GM04504 (cell line): ENCODE measurements at regions not wholly inside any gene's neighbourhood (a gene's known extent, or its start where the extent isn't known, plus 50 kb on each side); places are given as distances from the start of the nearest gene placed in this dataset.
"Not testable (repeated sequence)": the region's sequence is repeated elsewhere in the genome, so short reads cannot be mapped to it uniquely, and the experiment has no call there.

ENCODE experiments used
- DNase-seq: peaks from one replicate; pipeline ENCODE4 v3.0.0-alpha.2; 2012; ENCODE audit warnings: low read depth

- no peak for DNase-seq
These were observed 76.5 kb downstream of the ARL5B start for GRCh38 chr10:18735711-18736110.

GRCh38 chr10:18737236-18737635 is 78.0 kb downstream of the ARL5B start:
- DNase-seq, result peak; percentile 53

GRCh38 chr10:18737841-18738240 is 78.6 kb downstream of the ARL5B start:
- DNase-seq, result peak; percentile 99

- DNase-seq, result peak; percentile 86
These were observed 79.6 kb downstream of the ARL5B start for GRCh38 chr10:18738835-18739234.

GRCh38 chr10:18743926-18744325 is 84.7 kb downstream of the ARL5B start:
- DNase-seq, result no peak

GRCh38 chr10:18753312-18753895 is 94.2 kb downstream of the ARL5B start:
- DNase-seq, result no peak

- DNase-seq, result no peak
These were observed 100.3 kb downstream of the ARL5B start for GRCh38 chr10:18759575-18759974.

GRCh38 chr10:18760836-18761235 is 101.6 kb downstream of the ARL5B start:
- no peak for DNase-seq

- no peak for DNase-seq
These were observed 108.8 kb downstream of the ARL5B start for GRCh38 chr10:18767981-18768380.

DNA sequence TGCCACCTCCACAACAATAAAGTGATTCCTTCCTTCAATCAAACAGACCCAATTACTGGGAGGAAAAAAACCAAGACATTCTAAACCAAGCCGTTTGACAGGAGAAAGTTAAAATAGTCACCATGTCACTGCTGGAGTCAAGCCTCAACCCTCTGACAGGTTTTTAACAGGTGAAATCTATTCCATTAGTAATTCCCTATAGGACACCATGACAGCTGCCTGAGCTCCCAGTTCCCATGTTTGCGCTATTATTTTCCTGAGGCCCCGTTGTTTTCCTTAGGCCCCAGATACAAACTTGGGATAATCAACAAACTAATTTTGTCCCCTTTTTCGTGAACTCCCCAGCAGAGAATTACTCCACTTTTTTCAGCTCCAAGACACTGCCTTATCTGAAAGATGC is 113.9 kb downstream of the ARL5B start:
- DNase-seq, result no peak

DNA sequence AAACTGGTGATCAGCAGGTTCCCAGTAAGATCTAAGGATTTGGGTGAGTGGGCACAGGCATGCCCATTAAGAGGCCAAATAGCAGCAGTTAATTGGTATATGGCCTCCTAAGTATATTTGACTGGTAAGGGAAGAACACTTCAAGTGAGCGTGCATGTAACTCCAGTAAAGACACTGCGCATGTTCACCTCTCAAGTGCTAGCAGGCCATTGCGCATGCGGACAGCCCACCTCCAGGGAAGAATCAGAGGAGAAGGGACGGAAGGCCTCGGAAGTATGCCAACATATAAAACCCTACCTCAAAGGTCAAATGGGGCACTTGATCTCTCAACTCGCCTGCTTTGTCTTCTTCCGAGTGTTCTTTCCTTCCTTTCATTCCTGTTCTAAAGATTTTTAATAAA is 118.0 kb downstream of the ARL5B start:
- DNase-seq, result no peak

- DNase-seq, result no peak
These were observed 127.2 kb downstream of the ARL5B start for GRCh38 chr10:18786478-18786877.

DNA sequence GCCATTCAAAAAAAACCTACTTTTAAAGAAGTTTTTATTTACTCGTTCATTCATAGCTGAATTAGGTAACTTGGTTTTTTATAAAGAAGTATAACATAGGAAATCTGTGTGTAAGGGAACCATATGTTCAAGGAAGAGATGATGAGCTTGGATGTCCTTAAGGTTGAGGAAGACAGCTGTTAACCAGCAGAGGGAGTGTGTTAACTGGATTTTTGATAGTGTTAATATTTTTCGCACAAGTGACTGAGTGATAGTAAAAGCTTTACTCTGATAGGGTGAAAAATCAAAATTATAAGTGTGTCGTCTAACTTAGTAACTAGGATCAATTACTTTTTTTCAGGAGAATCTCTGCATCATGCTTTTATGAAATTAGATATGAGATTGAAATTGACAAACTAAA is 134.7 kb downstream of the ARL5B start:
- no peak for DNase-seq

DNA sequence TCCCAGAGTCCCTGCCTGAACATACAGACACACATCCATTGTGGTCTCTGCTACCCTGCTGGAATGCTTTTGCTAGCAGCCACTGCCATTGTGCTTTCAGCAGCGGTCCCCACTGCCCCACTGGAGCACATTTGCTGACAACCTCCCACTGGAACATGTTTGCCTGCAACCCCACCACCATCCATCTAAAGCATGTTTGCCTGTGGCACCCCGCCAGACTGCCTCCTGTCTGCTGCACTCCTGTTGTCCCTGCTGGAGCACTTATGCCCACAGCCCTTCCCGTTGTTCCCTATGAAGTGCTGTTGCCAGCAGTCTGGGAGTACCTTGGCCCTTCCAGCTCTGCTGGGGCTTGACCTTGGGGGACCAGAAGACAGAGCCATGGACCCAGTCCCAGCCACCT is 136.3 kb downstream of the ARL5B start:
- no peak for DNase-seq

GRCh38 chr10:18797286-18797685 is 138.1 kb downstream of the ARL5B start:
- DNase-seq, result no peak

DNA sequence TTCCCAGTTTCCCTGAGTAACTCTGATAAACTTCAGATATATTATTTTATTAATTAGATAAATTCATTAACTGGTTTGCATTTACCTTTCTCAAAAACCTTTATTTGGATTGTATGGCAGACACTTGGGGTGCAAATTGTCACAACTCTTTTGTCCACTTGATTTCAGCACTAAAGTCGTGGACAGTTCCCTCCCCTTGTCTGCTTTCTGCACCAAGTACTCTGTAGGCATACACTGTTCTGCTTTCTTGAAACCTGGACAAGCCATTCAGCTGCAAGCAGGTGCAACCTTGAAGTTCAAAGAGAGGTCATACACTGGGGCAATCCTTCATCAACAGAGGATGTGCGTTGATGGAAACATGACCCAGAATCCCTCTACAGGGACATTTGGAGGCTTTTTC is 162.9 kb downstream of the ARL5B start:
- DNase-seq, result no peak

GRCh38 chr10:18829259-18829658 is 170.0 kb downstream of the ARL5B start:
- no peak for DNase-seq

DNA sequence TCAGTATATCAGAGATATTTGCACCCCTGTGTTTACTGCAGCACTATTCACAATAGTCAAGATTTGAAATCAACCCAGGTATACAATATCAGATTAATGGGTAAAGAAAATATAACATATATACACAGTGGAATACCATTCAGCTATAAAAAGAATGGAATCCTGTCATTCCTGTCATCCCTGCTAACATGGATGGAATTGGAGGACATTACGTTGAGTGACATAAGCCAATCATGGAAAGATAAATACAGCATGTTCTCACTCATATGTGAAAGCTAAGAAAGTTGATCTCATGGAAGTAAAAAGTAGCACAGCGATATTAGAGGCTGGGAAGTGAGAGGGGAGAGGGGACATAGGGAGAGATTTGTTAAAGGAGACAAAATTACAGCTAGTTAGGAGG is 171.0 kb downstream of the ARL5B start:
- no peak for DNase-seq

- DNase-seq, result not testable (repeated sequence)
These were observed 192.0 kb upstream of the MALRD1 start for GRCh38 chr10:18856623-18857022.

DNA sequence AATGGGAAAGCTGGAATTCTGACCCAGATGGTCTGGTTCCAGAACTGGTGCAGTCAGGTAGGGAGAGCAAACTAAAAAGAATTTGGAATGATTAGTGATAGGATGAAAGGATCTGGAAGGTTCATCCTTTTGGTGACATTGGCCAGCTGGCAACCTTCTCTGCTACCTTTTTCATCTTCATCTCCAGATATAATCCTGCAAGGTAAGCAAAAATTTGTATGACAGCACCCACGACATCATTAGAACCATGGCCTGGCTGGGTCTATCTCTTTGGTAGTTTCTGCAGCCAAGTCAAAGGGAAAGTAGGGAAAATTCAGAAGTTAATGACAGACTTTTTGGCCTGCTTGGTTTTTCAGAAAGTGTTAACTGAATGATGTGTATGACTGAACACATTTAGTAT is 188.9 kb upstream of the MALRD1 start:
- no peak for DNase-seq

DNA sequence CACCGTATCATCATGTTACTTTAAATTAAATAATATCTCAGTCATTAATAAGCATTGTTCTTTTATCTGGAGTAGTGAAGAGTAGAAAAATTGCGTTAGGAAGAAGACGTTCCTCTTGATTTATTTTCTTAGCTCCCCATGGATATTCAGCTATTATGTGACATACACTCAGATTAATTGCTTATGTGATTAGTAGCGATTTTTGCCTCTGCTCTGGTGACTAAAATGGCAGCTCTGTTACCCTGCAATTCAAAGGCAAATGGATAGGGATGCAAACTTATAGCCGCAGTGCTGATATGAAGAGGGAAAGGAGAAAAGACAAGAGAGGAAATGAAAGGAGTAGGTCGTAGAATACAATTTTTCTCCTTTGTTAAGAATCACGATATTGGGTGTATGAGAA is 188.4 kb upstream of the MALRD1 start:
- no peak for DNase-seq

- DNase-seq, result no peak
These were observed 187.9 kb upstream of the MALRD1 start for GRCh38 chr10:18860631-18861240.

GRCh38 chr10:18861382-18861781 is 187.2 kb upstream of the MALRD1 start:
- DNase-seq, result no peak

DNA sequence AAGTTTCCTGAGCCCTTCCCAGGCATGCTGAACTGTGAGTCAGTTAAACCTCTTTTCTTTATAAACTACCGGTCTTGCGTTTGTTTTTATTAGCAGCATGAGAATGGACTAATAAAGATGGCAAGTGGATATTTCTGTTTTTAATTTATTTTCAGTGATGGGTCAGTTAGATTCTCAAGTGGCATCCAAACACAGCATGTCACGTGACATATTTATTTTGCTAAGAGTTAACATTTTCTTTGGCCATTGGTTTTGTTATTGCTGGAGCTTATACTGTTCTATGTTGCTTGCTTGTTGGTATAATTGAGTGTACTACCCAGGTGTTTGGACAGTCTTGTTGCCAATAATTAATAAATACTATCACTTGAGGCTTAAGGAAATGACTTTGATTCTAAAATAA is 181.7 kb upstream of the MALRD1 start:
- no peak for DNase-seq
